IPS-20b (cell line): ENCODE measurements at regions not wholly inside any gene's neighbourhood (a gene's known extent, or its start where the extent isn't known, plus 50 kb on each side); places are given as distances from the start of the nearest gene placed in this dataset.
"Not testable (repeated sequence)": the region's sequence is repeated elsewhere in the genome, so short reads cannot be mapped to it uniquely, and the experiment has no call there.

Experiments used
- H3K27ac ChIP-seq: one replicate; pipeline ENCODE4 v1.5.1; 2013; ENCODE audit warnings: low read length
- H3K27me3 ChIP-seq: 2 replicates; pipeline ENCODE4 v1.6.1; 2013; ENCODE audit warnings: mild to moderate bottlenecking, low read length, inconsistent platforms; ENCODE audit not compliant: insufficient read depth
- H3K36me3 ChIP-seq: 2 replicates; pipeline ENCODE4 v1.6.1; 2013; ENCODE audit warnings: low read depth, mild to moderate bottlenecking, inconsistent platforms, low read length, moderate library complexity; ENCODE audit not compliant: insufficient read depth
- H3K4me1 ChIP-seq: 2 replicates; pipeline ENCODE4 v1.6.1; 2013; ENCODE audit warnings: mild to moderate bottlenecking, control low read depth, inconsistent platforms, low read length, moderate library complexity; ENCODE audit not compliant: insufficient read depth
- H3K4me3 ChIP-seq: 2 replicates; pipeline ENCODE4 v1.5.1; 2013; ENCODE audit warnings: mild to moderate bottlenecking, low read length, inconsistent platforms
- H3K9ac ChIP-seq: 2 replicates; pipeline ENCODE4 v1.6.1; 2013; ENCODE audit warnings: low read depth, mild to moderate bottlenecking, inconsistent platforms, low read length, moderate library complexity
- H3K9me3 ChIP-seq: 2 replicates; pipeline ENCODE4 v1.6.1; 2013; ENCODE audit warnings: mild to moderate bottlenecking, low read depth, low read length, inconsistent platforms; ENCODE audit not compliant: insufficient read depth

GRCh38 chr2:238523158-238524110, 96.7 kb downstream of the ASB1 start:
- H3K27ac ChIP-seq, result no peak overlapping the region
- no peak overlapping the region for H3K4me3 ChIP-seq
- H3K4me1 ChIP-seq, result no peaks in the 10 kb centered on the region
- no peaks in the 10 kb centered on the region for H3K27me3 ChIP-seq
- H3K9me3 ChIP-seq, result no peaks in the 10 kb centered on the region; the same call in 1 of the 2 replicates
- H3K9ac ChIP-seq, result no peak overlapping the region
- no peaks in the 10 kb centered on the region for H3K36me3 ChIP-seq

- no peak overlapping the region for H3K4me3 ChIP-seq
- no peaks in the 10 kb centered on the region for H3K36me3 ChIP-seq
- no peaks in the 10 kb centered on the region for H3K4me1 ChIP-seq
- no peaks in the 10 kb centered on the region; the same call in 1 of the 2 replicates for H3K9me3 ChIP-seq
- H3K27ac ChIP-seq, result no peak overlapping the region
- no peaks in the 10 kb centered on the region for H3K27me3 ChIP-seq
- no peak overlapping the region for H3K9ac ChIP-seq
Observed at GRCh38 chr2:238524426-238524983, 97.8 kb downstream of the ASB1 start.

- Histone ChIP-seq H3K4me1 (no peaks in the 10 kb centered on the region), H3K27ac (no peak overlapping the region), H3K36me3 (no peaks in the 10 kb centered on the region), H3K9me3 (peaks cover 10% of the 10 kb centered on the region; the same call in 1 of the 2 replicates), H3K27me3 (no peaks in the 10 kb centered on the region), H3K4me3 (no peak overlapping the region), H3K9ac (no peak overlapping the region)
Observed at GRCh38 chr2:238525990-238526389, 99.3 kb downstream of the ASB1 start.

GRCh38 chr2:238527565-238527964, 100.8 kb downstream of the ASB1 start:
- Histone ChIP-seq H3K9me3 (peaks cover 26% of the 10 kb centered on the region), H3K9ac (no peak overlapping the region), H3K36me3 (no peaks in the 10 kb centered on the region), H3K27ac (no peak overlapping the region), H3K27me3 (no peaks in the 10 kb centered on the region), H3K4me1 (no peaks in the 10 kb centered on the region), H3K4me3 (no peak overlapping the region)

GRCh38 chr2:238528953-238529781, 102.4 kb downstream of the ASB1 start:
- no peaks in the 10 kb centered on the region for H3K36me3 ChIP-seq
- H3K9ac ChIP-seq, result no peak overlapping the region
- no peaks in the 10 kb centered on the region for H3K4me1 ChIP-seq
- no peak overlapping the region for H3K4me3 ChIP-seq
- peaks cover 40% of the 10 kb centered on the region for H3K9me3 ChIP-seq
- H3K27ac ChIP-seq, result no peak overlapping the region
- no peaks in the 10 kb centered on the region for H3K27me3 ChIP-seq

- H3K9me3 ChIP-seq, result peaks cover 52% of the 10 kb centered on the region
- not testable (repeated sequence) for H3K27ac ChIP-seq, H3K4me1 ChIP-seq, H3K27me3 ChIP-seq, H3K36me3 ChIP-seq, H3K4me3 ChIP-seq, H3K9ac ChIP-seq
Observed at GRCh38 chr2:238531017-238531645, 104.4 kb downstream of the ASB1 start.

GRCh38 chr2:238543732-238544131, 117.0 kb downstream of the ASB1 start:
- H3K4me3 ChIP-seq, H3K27me3 ChIP-seq, H3K4me1 ChIP-seq, H3K9ac ChIP-seq, H3K36me3 ChIP-seq, H3K27ac ChIP-seq: not testable (repeated sequence)
- H3K9me3 ChIP-seq, result peaks cover 70% of the 10 kb centered on the region

- no peak overlapping the region for H3K4me3 ChIP-seq
- H3K27ac ChIP-seq, result no peak overlapping the region
- no peaks in the 10 kb centered on the region for H3K27me3 ChIP-seq
- H3K4me1 ChIP-seq, result no peaks in the 10 kb centered on the region
- H3K9me3 ChIP-seq, result peaks cover 45% of the 10 kb centered on the region
- H3K36me3 ChIP-seq, result no peaks in the 10 kb centered on the region
- no peak overlapping the region for H3K9ac ChIP-seq
Observed at GRCh38 chr2:238548902-238549462, 122.3 kb downstream of the ASB1 start.

- Histone ChIP-seq H3K4me3 (no peak overlapping the region), H3K27ac (no peak overlapping the region), H3K9ac (no peak overlapping the region), H3K27me3 (no peaks in the 10 kb centered on the region), H3K36me3 (no peaks in the 10 kb centered on the region), H3K4me1 (no peaks in the 10 kb centered on the region), H3K9me3 (peaks cover 41% of the 10 kb centered on the region)
Observed at GRCh38 chr2:238549866-238550265, 123.1 kb downstream of the ASB1 start.

GRCh38 chr2:238551091-238551490, 124.4 kb downstream of the ASB1 start:
- Histone ChIP-seq H3K9me3 (peaks cover 34% of the 10 kb centered on the region), H3K4me3 (no peak overlapping the region)

GRCh38 chr2:238552226-238552625, 125.5 kb downstream of the ASB1 start:
- Histone ChIP-seq H3K4me3 (no peak overlapping the region), H3K27ac (no peak overlapping the region), H3K9me3 (peaks cover 25% of the 10 kb centered on the region), H3K27me3 (no peaks in the 10 kb centered on the region; the same call in 1 of the 2 replicates), H3K4me1 (no peaks in the 10 kb centered on the region), H3K36me3 (no peaks in the 10 kb centered on the region), H3K9ac (no peak overlapping the region)

More at GRCh38 chr2:238551091-238551490, 124.4 kb downstream of the ASB1 start:
- Histone ChIP-seq H3K9ac (no peak overlapping the region), H3K36me3 (no peaks in the 10 kb centered on the region), H3K4me1 (no peaks in the 10 kb centered on the region), H3K27ac (no peak overlapping the region), H3K27me3 (no peaks in the 10 kb centered on the region; the same call in 1 of the 2 replicates)
